Endodermal cell (in vitro differentiated cells): ENCODE measurements at regions not wholly inside any gene's neighbourhood (a gene's known extent, or its start where the extent isn't known, plus 50 kb on each side); places are given as distances from the start of the nearest gene placed in this dataset.
"Not testable (repeated sequence)": the region's sequence is repeated elsewhere in the genome, so short reads cannot be mapped to it uniquely, and the experiment has no call there.

ENCODE experiments used
- DNase-seq: peaks from one replicate; pipeline ENCODE4 v3.0.0-alpha.2; 2017
- H3K27ac ChIP-seq: 2 replicates; pipeline ENCODE4 v1.5.1; 2013; ENCODE audit warnings: mild to moderate bottlenecking, low read depth, low read length, moderate library complexity
- H3K27me3 ChIP-seq: 2 replicates; pipeline ENCODE4 v1.6.1; 2013; ENCODE audit warnings: mild to moderate bottlenecking, low read length, moderate library complexity; ENCODE audit not compliant: insufficient read depth, control insufficient read depth, poor library complexity, severe bottlenecking
- H3K36me3 ChIP-seq: 2 replicates; pipeline ENCODE4 v1.7.0; 2013; ENCODE audit warnings: mild to moderate bottlenecking, low read length, moderate library complexity; ENCODE audit not compliant: control insufficient read depth, insufficient read depth
- H3K4me1 ChIP-seq: one replicate; pipeline ENCODE4 v1.7.0; 2013; ENCODE audit warnings: low read length; ENCODE audit not compliant: control insufficient read depth, insufficient read depth
- H3K4me3 ChIP-seq: 2 replicates; pipeline ENCODE4 v1.5.1; 2013; ENCODE audit warnings: mild to moderate bottlenecking, low read length, moderate library complexity
- H3K9ac ChIP-seq: 2 replicates; pipeline ENCODE4 v1.6.1; 2013; ENCODE audit warnings: mild to moderate bottlenecking, low read length, moderate library complexity; ENCODE audit not compliant: poor library complexity, severe bottlenecking; ENCODE audit errors: extremely low read depth
- H3K9me3 ChIP-seq: 2 replicates; pipeline ENCODE4 v1.6.1; 2013; ENCODE audit warnings: mild to moderate bottlenecking, low read length, moderate library complexity; ENCODE audit not compliant: control insufficient read depth
- H3K27ac Mint-ChIP-seq: 2 replicates; pipeline ENCODE4 v1.8.0; 2020; ENCODE audit warnings: mixed read lengths
- H3K27me3 Mint-ChIP-seq: 2 replicates; pipeline ENCODE4 v1.8.0; 2021; ENCODE audit warnings: mild to moderate bottlenecking, mixed read lengths; ENCODE audit not compliant: insufficient read depth
- H3K36me3 Mint-ChIP-seq: 2 replicates; pipeline ENCODE4 v1.8.0; 2020; ENCODE audit warnings: low read depth, mixed read lengths
- H3K4me1 Mint-ChIP-seq: 2 replicates; pipeline ENCODE4 v1.8.0; 2020; ENCODE audit warnings: mixed read lengths
- H3K4me3 Mint-ChIP-seq: 2 replicates; pipeline ENCODE4 v1.8.0; 2020; ENCODE audit warnings: mild to moderate bottlenecking, moderate library complexity, mixed read lengths
- H3K9me3 Mint-ChIP-seq: 2 replicates; pipeline ENCODE4 v1.8.0; 2020; ENCODE audit warnings: mild to moderate bottlenecking, mixed read lengths
- CTCF ChIP-seq: fragments of 200-600 bp; sonication (generic); conservative IDR thresholded peaks from 2 replicates; pipeline ENCODE4 v1.5.0; 2021; ENCODE audit warnings: antibody characterized with exemption, mild to moderate bottlenecking
- WGBS, 2 experiments: methylation state at CpG; one replicate each; pipeline versions ENCODE4 v1.1.5 to v1.1.7; 2013; ENCODE audit warnings: missing lambda C conversion rate in 2 of 2, mixed read lengths in 1 of 2; ENCODE audit not compliant: insufficient coverage in 1 of 2, insufficient read length in 1 of 2; 5-methylcytosine and 5-hydroxymethylcytosine counted together

- H3K9me3 ChIP-seq: peaks cover 5% of the 10 kb centered on the region
- H3K27me3 Mint-ChIP-seq: no peaks in the 10 kb centered on the region
- peaks cover 10% of the 10 kb centered on the region for H3K9me3 Mint-ChIP-seq
- H3K4me3 Mint-ChIP-seq: no peak overlapping the region
- no peak for DNase-seq
- H3K27ac Mint-ChIP-seq: no peak overlapping the region
- no peak overlapping the region for H3K9ac ChIP-seq
- H3K4me3 ChIP-seq: no peak overlapping the region
- H3K27ac ChIP-seq: no peak overlapping the region
- TF ChIP-seq CTCF: no peak
- no peaks in the 10 kb centered on the region for H3K4me1 ChIP-seq
- no peaks in the 10 kb centered on the region for H3K27me3 ChIP-seq
- 92 to 100% methylated on average over 4 to 5 of the region's 5 CpGs for WGBS, 2 experiments
- no peaks in the 10 kb centered on the region for H3K36me3 Mint-ChIP-seq
- no peaks in the 10 kb centered on the region for H3K36me3 ChIP-seq
- peaks cover 1% of the 10 kb centered on the region for H3K4me1 Mint-ChIP-seq
Measured at GRCh38 chr1:233503366-233503954, 110.4 kb upstream of the KCNK1 start.

DNA sequence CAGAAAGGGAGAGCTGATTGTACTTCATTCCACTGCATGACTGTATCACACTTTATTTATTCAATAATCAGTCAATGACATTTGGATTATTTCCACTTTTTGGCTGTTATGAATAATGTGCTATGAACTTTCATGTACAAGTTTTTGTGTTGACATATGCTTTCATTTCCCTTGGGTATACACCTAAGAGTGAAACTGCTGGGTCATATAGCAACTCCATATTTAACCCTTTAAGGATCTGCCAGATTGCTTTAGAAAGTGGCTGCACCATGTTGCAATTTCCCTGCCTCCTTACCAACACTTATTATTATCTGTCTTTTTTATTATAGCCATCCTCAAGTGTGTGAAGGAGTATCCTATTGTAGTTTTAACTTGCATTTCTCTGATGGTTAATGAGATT lies 108.8 kb upstream of the KCNK1 start:
- DNase-seq: no peak
- no peak overlapping the region for H3K9ac ChIP-seq
- H3K27ac ChIP-seq: no peak overlapping the region
- Mint-ChIP-seq H3K4me1 (no peaks in the 10 kb centered on the region), H3K27me3 (no peaks in the 10 kb centered on the region), H3K4me3 (no peak overlapping the region), H3K9me3 (peaks cover 10% of the 10 kb centered on the region), H3K27ac (no peak overlapping the region), H3K36me3 (no peaks in the 10 kb centered on the region)
- TF ChIP-seq CTCF: no peak
- H3K4me3 ChIP-seq: no peak overlapping the region
- H3K9me3 ChIP-seq: peaks cover 5% of the 10 kb centered on the region
- no peaks in the 10 kb centered on the region for H3K27me3 ChIP-seq
- no peaks in the 10 kb centered on the region for H3K4me1 ChIP-seq
- H3K36me3 ChIP-seq: no peaks in the 10 kb centered on the region

DNA sequence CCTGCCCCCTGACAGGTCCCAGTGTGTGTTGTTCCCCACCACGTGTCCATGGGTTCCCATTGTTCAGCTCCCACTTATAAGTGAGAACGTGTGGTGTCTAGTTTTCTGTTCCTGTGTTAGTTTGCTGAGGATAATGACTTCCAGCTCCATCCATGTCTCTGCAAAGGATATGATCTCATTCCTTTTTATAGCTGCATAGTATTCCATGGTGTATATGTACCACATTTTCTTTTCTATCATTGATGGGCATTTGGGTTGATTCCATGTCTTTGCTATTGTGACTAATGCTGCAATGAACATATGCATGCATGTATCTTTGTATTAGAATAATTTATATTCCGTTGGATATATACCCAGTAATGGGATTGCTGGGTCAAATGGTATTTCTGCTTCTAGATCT lies 108.0 kb upstream of the KCNK1 start:
- H3K4me1 Mint-ChIP-seq, H3K9me3 Mint-ChIP-seq, H3K9ac ChIP-seq, H3K4me3 Mint-ChIP-seq, H3K9me3 ChIP-seq, H3K27ac ChIP-seq, DNase-seq, H3K27me3 ChIP-seq, H3K4me1 ChIP-seq, H3K27ac Mint-ChIP-seq, H3K36me3 Mint-ChIP-seq, H3K27me3 Mint-ChIP-seq, H3K4me3 ChIP-seq, H3K36me3 ChIP-seq: not testable (repeated sequence)
- WGBS, 2 experiments: 80 to 95% methylated on average over 1 to 3 of the region's 3 CpGs

DNA sequence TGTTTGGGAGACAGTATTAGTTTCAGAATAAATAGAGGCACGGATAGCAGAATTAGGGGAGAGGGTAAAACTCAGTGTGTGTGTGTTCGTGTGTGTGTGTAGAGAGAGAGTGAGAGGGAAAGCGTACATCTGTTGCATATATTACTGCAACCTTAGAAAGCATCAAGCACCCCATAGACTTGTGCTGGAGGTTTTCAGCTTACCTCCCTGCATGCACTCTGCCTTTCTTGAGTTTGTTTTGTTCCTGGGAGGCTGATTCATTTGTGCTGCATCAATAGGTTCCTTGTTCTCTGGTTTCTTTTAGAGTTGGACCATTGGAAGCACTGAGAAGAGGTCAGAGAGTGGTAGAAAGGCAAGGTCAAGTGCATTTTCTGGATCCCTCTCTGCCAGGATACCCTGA lies 104.4 kb upstream of the KCNK1 start:
- no peak for TF ChIP-seq CTCF
- H3K9me3 Mint-ChIP-seq: peaks cover 10% of the 10 kb centered on the region
- no CpG with 5 or more reads among the region's 3 CpGs for WGBS, 2 experiments

More for the DNA sequence above, 104.4 kb upstream of the KCNK1 start:
- no peaks in the 10 kb centered on the region for H3K4me1 ChIP-seq
- no peak for DNase-seq
- no peak overlapping the region for H3K4me3 ChIP-seq
- H3K27ac ChIP-seq: no peak overlapping the region
- H3K27me3 Mint-ChIP-seq: no peaks in the 10 kb centered on the region
- H3K9me3 ChIP-seq: peaks cover 5% of the 10 kb centered on the region
- H3K36me3 ChIP-seq: no peaks in the 10 kb centered on the region
- no peak overlapping the region for H3K27ac Mint-ChIP-seq
- H3K4me3 Mint-ChIP-seq: no peak overlapping the region
- no peaks in the 10 kb centered on the region for H3K36me3 Mint-ChIP-seq
- no peak overlapping the region for H3K9ac ChIP-seq
- no peaks in the 10 kb centered on the region for H3K4me1 Mint-ChIP-seq
- H3K27me3 ChIP-seq: no peaks in the 10 kb centered on the region
